GM23248 (cell line): ENCODE measurements at regions not wholly inside any gene's neighbourhood (a gene's known extent, or its start where the extent isn't known, plus 50 kb on each side); places are given as distances from the start of the nearest gene placed in this dataset.

Experiments
- DNase-seq: peaks from one replicate; pipeline ENCODE4 v3.0.0-alpha.2; 2015
- H2AFZ ChIP-seq: fragments of 200-600 bp; sonication (generic); 2 replicates; pipeline ENCODE4 v1.6.1; 2016; ENCODE audit warnings: antibody characterized with exemption
- H3F3A ChIP-seq: fragments of 200-600 bp; sonication (generic); 2 replicates; pipeline ENCODE4 v1.6.1; 2016; ENCODE audit warnings: mild to moderate bottlenecking, antibody characterized with exemption, mixed run types; ENCODE audit not compliant: insufficient read depth
- H3K27ac ChIP-seq: fragments of 200-600 bp; sonication (generic); 2 replicates; pipeline ENCODE4 v1.5.1; 2016; ENCODE audit warnings: mild to moderate bottlenecking
- H3K27me3 ChIP-seq: fragments of 200-600 bp; sonication (generic); replicated peaks from 2 replicates; pipeline ENCODE4 v1.6.1; 2016; ENCODE audit warnings: mild to moderate bottlenecking; ENCODE audit not compliant: insufficient read depth
- H3K36me3 ChIP-seq: fragments of 200-600 bp; sonication (generic); 2 replicates; pipeline ENCODE4 v1.6.1; 2016; ENCODE audit warnings: low read depth, mild to moderate bottlenecking
- H3K4me1 ChIP-seq: fragments of 200-600 bp; sonication (generic); 2 replicates; pipeline ENCODE4 v1.6.1; 2016; ENCODE audit warnings: mild to moderate bottlenecking; ENCODE audit not compliant: insufficient read depth
- H3K4me2 ChIP-seq: fragments of 200-600 bp; sonication (generic); one replicate; pipeline ENCODE4 v1.6.1; 2016; ENCODE audit warnings: mild to moderate bottlenecking; ENCODE audit not compliant: unreplicated experiment
- H3K4me3 ChIP-seq: fragments of 200-600 bp; sonication (generic); 2 replicates; pipeline ENCODE4 v1.5.1; 2016; ENCODE audit warnings: mild to moderate bottlenecking
- H3K79me2 ChIP-seq: fragments of 200-600 bp; sonication (generic); 2 replicates; pipeline ENCODE4 v1.6.1; 2016; ENCODE audit warnings: mild to moderate bottlenecking; ENCODE audit not compliant: insufficient read depth
- H3K9ac ChIP-seq: fragments of 200-600 bp; sonication (generic); 2 replicates; pipeline ENCODE4 v1.6.1; 2016; ENCODE audit warnings: mild to moderate bottlenecking
- H3K9me2 ChIP-seq: fragments of 200-600 bp; sonication (generic); 2 replicates; pipeline ENCODE4 v1.6.1; 2016; ENCODE audit warnings: mixed run types, mild to moderate bottlenecking, moderate library complexity; ENCODE audit not compliant: insufficient read depth
- H3K9me3 ChIP-seq: fragments of 200-600 bp; sonication (generic); one replicate; pipeline ENCODE4 v1.6.1; 2017; ENCODE audit warnings: low read depth
- H4K20me1 ChIP-seq: fragments of 200-600 bp; sonication (generic); 2 replicates; pipeline ENCODE4 v1.6.0; 2016; ENCODE audit not compliant: insufficient read depth
- EZH2 ChIP-seq: fragments of 200-600 bp; sonication (generic); IDR thresholded peaks from 2 replicates; pipeline ENCODE4 v1.6.1; 2018; ENCODE audit warnings: antibody characterized with exemption, mild to moderate bottlenecking; ENCODE audit not compliant: insufficient read depth, poor library complexity, severe bottlenecking
- EZH2phosphoT487 ChIP-seq: fragments of 200-600 bp; sonication (generic); IDR thresholded peaks from 2 replicates; pipeline ENCODE4 v1.6.1; 2018; ENCODE audit warnings: antibody characterized with exemption, moderate library complexity, mild to moderate bottlenecking, low read depth; ENCODE audit not compliant: insufficient read depth
- WGBS, 2 experiments: methylation state at CpG; one replicate each; pipeline ENCODE4 v1.1.6; 2015 to 2017; ENCODE audit warnings: low lambda C conversion rate in 2 of 2, low coverage in 1 of 2; ENCODE audit errors: missing lambda C conversion rate in 2 of 2; 5-methylcytosine and 5-hydroxymethylcytosine counted together
- in situ Hi-C: fragments of 300-500 bp; cut with MboI; formaldehyde crosslinking; loops from 2 replicates; pipeline ENCODE4 v1.15.0; 2020

DNA sequence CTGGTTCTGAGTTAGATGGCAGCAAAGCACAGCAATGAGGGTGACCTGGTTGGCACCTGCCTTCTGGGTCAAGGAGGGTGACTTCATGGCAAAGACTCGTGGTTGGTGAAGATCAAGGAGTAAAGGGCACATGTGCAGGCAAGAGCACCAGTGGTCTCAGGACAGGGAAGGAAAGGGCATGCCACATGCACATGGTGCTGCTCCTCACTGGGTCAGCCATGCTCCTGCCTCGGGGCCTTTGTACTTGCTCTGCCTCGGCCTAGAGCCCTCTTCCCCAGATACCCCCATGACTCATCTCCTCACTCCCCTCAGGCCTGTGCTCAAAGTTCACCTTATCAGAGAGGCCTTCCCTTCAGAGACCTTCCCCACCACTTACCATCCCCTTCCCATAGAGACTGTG, 106.7 kb upstream of the KDM7A start:
- Histone ChIP-seq H3K27me3 (no peaks in the 10 kb centered on the region; the same call in 1 of the 2 replicates), H3K36me3 (no peaks in the 10 kb centered on the region), H3K79me2 (no peaks in the 10 kb centered on the region), H3K27ac (no peak overlapping the region), H2AFZ (no peak overlapping the region), H4K20me1 (no peaks in the 10 kb centered on the region), H3K4me3 (no peak overlapping the region), H3K4me2 (no peak overlapping the region), H3F3A (no peaks in the 10 kb centered on the region), H3K9ac (no peak overlapping the region), H3K4me1 (no peaks in the 10 kb centered on the region), H3K9me3 (no peaks in the 10 kb centered on the region), H3K9me2 (no peaks in the 10 kb centered on the region)
- no peak for DNase-seq
- in situ Hi-C loops: no loop called here
- WGBS, 2 experiments: 65 to 66% methylated on average over 3 of the region's 3 CpGs
- no peak for TF ChIP-seq EZH2

DNA sequence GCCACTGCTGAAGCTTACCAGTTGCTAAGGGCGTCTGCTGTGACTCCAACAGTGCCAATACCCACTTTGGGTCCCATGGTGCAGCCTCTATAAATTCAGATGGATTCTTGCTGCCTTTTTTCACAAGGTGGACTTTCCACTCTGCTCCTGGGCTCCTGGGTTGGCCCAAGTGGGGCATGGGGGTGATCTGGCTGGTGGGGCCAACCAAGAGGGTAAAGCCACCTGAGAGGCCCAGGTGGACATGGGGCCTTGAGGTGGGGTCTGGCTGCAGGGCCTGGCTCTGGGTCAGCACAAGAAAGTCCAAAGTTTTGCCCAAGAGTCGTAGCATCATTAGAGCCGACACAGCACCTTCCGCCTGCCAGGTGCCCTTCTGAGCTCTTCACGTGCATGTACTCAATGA, 105.2 kb upstream of the KDM7A start:
- 74 to 79% methylated on average over 5 of the region's 5 CpGs for WGBS, 2 experiments
- Histone ChIP-seq H3K27me3 (no peaks in the 10 kb centered on the region; the same call in 1 of the 2 replicates), H3F3A (no peaks in the 10 kb centered on the region), H3K36me3 (no peaks in the 10 kb centered on the region), H3K9ac (no peak overlapping the region), H4K20me1 (no peaks in the 10 kb centered on the region), H3K79me2 (no peaks in the 10 kb centered on the region), H3K4me1 (no peaks in the 10 kb centered on the region), H3K27ac (no peak overlapping the region), H3K4me2 (no peak overlapping the region), H3K4me3 (no peak overlapping the region), H3K9me2 (no peaks in the 10 kb centered on the region), H2AFZ (no peak overlapping the region), H3K9me3 (no peaks in the 10 kb centered on the region)
- DNase-seq: no peak
- no peak for TF ChIP-seq EZH2phosphoT487
- no peak for TF ChIP-seq EZH2
- in situ Hi-C loops: no loop called here

DNA sequence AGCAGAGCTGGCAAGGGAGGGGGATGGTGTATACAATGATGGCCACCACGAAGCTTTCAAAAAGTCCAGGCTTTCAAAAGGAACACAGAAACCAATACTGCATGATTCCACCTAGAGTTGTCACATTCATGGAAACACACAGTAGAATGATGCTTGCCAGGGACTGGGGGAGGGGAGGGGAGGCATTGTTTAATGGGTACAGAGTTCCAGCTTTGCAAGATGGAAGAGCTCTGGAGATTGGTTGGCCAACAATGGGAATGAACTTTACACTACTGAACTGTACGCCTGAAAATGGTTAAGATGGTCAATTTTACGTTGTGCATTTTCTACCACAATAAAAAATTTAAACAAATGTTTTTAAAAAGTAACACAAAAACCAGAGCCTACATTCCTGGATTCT, 104.5 kb upstream of the KDM7A start:
- no peaks in the 10 kb centered on the region for H3K79me2 ChIP-seq
- no peak overlapping the region for H2AFZ ChIP-seq
- H3K27ac ChIP-seq: no peak overlapping the region
- H3F3A ChIP-seq: no peaks in the 10 kb centered on the region
- H3K9me2 ChIP-seq: no peaks in the 10 kb centered on the region
- no peak overlapping the region for H3K4me2 ChIP-seq
- no peak overlapping the region for H3K9ac ChIP-seq
- H3K9me3 ChIP-seq: no peaks in the 10 kb centered on the region
- in situ Hi-C loops: no loop called here
- DNase-seq: no peak
- H3K4me1 ChIP-seq: no peaks in the 10 kb centered on the region
- TF ChIP-seq EZH2: no peak
- no peak for TF ChIP-seq EZH2phosphoT487
- H3K27me3 ChIP-seq: no peaks in the 10 kb centered on the region; the same call in 1 of the 2 replicates
- no peak overlapping the region for H3K4me3 ChIP-seq
- H4K20me1 ChIP-seq: no peaks in the 10 kb centered on the region
- H3K36me3 ChIP-seq: no peaks in the 10 kb centered on the region
- 63 to 65% methylated on average over 3 of the region's 3 CpGs for WGBS, 2 experiments

DNA sequence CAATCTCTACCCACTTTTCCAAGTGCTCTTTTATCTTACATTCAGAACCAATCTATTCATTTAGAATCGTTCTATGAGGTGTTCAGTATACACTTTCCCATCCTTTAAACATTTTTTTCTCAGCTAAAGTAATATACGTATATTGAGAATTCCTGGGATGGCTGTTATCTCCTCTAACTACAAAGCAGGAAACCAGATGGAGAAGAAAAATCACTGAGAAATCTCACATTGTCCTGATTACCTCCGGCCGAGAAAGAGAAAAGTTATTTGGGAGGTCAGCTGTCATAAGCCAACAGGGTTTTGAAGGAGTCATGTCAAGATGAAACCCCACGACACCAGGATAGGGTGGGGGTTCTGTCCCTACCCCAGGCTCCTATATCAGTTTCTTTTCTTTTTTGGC, 99.2 kb upstream of the KDM7A start:
- no peak for DNase-seq
- Histone ChIP-seq H3K4me2 (peak overlapping the region; percentile 67), H3F3A (no peaks in the 10 kb centered on the region), H3K79me2 (no peaks in the 10 kb centered on the region), H3K4me3 (peak overlapping the region; percentile 37), H3K9me2 (no peaks in the 10 kb centered on the region), H3K36me3 (no peaks in the 10 kb centered on the region), H3K9ac (peak overlapping the region; percentile 27; the same call in 1 of the 2 replicates), H3K27me3 (no peaks in the 10 kb centered on the region; the same call in 1 of the 2 replicates), H4K20me1 (no peaks in the 10 kb centered on the region), H2AFZ (peak overlapping the region; percentile 81), H3K4me1 (peaks cover 12% of the 10 kb centered on the region), H3K27ac (no peak overlapping the region), H3K9me3 (no peaks in the 10 kb centered on the region)
- 16 to 23% methylated on average over 5 of the region's 5 CpGs for WGBS, 2 experiments
- TF ChIP-seq EZH2phosphoT487 (no peak), EZH2 (no peak)
- in situ Hi-C loops: no loop called here
